Karpas-422 (cell line): ENCODE measurements at regions not wholly inside any gene's neighbourhood (a gene's known extent, or its start where the extent isn't known, plus 50 kb on each side); places are given as distances from the start of the nearest gene placed in this dataset.

Experiments used
- DNase-seq: peaks from one replicate; pipeline ENCODE4 v3.0.0-alpha.2; 2015
- H2AFZ ChIP-seq: fragments of 200-600 bp; sonication (generic); 2 replicates; pipeline ENCODE4 v1.6.1; 2014; ENCODE audit warnings: antibody characterized with exemption, low read length, mixed read lengths
- H3K27ac ChIP-seq: fragments of 200-600 bp; sonication (generic); 2 replicates; pipeline ENCODE4 v1.5.1; 2014; ENCODE audit warnings: mild to moderate bottlenecking, low read length, moderate library complexity
- H3K27me3 ChIP-seq: fragments of 200-600 bp; sonication (generic); 2 replicates; pipeline ENCODE4 v1.6.1; 2014; ENCODE audit warnings: low read length, mixed read lengths
- H3K36me3 ChIP-seq: fragments of 200-600 bp; sonication (generic); 2 replicates; pipeline ENCODE4 v1.6.1; 2014; ENCODE audit warnings: low read length, mixed read lengths; ENCODE audit not compliant: insufficient read depth
- H3K4me1 ChIP-seq: fragments of 200-600 bp; sonication (generic); 2 replicates; pipeline ENCODE4 v1.6.1; 2014; ENCODE audit warnings: mild to moderate bottlenecking, low read length, mixed read lengths
- H3K4me2 ChIP-seq: fragments of 200-600 bp; sonication (generic); 2 replicates; pipeline ENCODE4 v1.6.1; 2014; ENCODE audit warnings: low read length, low read depth, mild to moderate bottlenecking; ENCODE audit not compliant: poor library complexity, severe bottlenecking
- H3K4me3 ChIP-seq: fragments of 200-600 bp; sonication (generic); 2 replicates; pipeline ENCODE4 v1.5.1; 2014; ENCODE audit warnings: mild to moderate bottlenecking, antibody characterized with exemption, low read length, mixed read lengths
- H3K79me2 ChIP-seq: fragments of 200-600 bp; sonication (generic); 2 replicates; pipeline ENCODE4 v1.6.1; 2014; ENCODE audit warnings: mild to moderate bottlenecking, low read length, mixed read lengths
- H3K9ac ChIP-seq: fragments of 200-600 bp; sonication (generic); 2 replicates; pipeline ENCODE4 v1.6.0; 2014; ENCODE audit warnings: low read length
- H3K9me2 ChIP-seq: fragments of 200-600 bp; sonication (generic), shearing (Covaris generic); replicated peaks from 2 replicates; pipeline ENCODE4 v1.6.0; 2014; ENCODE audit warnings: mild to moderate bottlenecking, low read length, moderate library complexity; ENCODE audit not compliant: insufficient read depth
- H3K9me3 ChIP-seq: fragments of 300-700, 200-600 bp; sonication (generic); 2 replicates; pipeline ENCODE4 v1.6.1; 2014; ENCODE audit warnings: low read length, mixed read lengths
- H4K20me1 ChIP-seq: fragments of 200-600 bp; sonication (generic); 2 replicates; pipeline ENCODE4 v1.6.1; 2014; ENCODE audit warnings: mild to moderate bottlenecking, antibody characterized with exemption, low read length, low read depth; ENCODE audit not compliant: insufficient read depth

- no peak for DNase-seq
- Histone ChIP-seq H4K20me1 (no peaks in the 10 kb centered on the region), H3K4me2 (no peak overlapping the region), H3K4me3 (no peak overlapping the region), H3K9ac (no peak overlapping the region), H3K27ac (no peak overlapping the region), H3K36me3 (no peaks in the 10 kb centered on the region), H3K4me1 (no peaks in the 10 kb centered on the region), H3K27me3 (no peaks in the 10 kb centered on the region), H3K79me2 (no peaks in the 10 kb centered on the region), H2AFZ (no peak overlapping the region), H3K9me2 (no peaks in the 10 kb centered on the region), H3K9me3 (peaks cover 3% of the 10 kb centered on the region; the same call in 1 of the 2 replicates)
These were observed 406.1 kb upstream of the TRAM1L1 start for GRCh38 chr4:117491516-117491915.

GRCh38 chr4:117495802-117496201 lies 410.4 kb upstream of the TRAM1L1 start:
- Histone ChIP-seq H3K79me2 (no peaks in the 10 kb centered on the region), H3K4me2 (no peak overlapping the region), H3K4me1 (no peaks in the 10 kb centered on the region), H3K4me3 (no peak overlapping the region), H3K9me2 (no peaks in the 10 kb centered on the region), H3K9ac (no peak overlapping the region), H3K27me3 (no peaks in the 10 kb centered on the region), H4K20me1 (no peaks in the 10 kb centered on the region), H3K9me3 (peaks cover 6% of the 10 kb centered on the region; the same call in 1 of the 2 replicates), H2AFZ (no peak overlapping the region), H3K27ac (no peak overlapping the region), H3K36me3 (no peaks in the 10 kb centered on the region)
- DNase-seq, result no peak

GRCh38 chr4:117512414-117512813 lies 427.0 kb upstream of the TRAM1L1 start:
- Histone ChIP-seq H3K36me3 (no peaks in the 10 kb centered on the region), H3K27me3 (no peaks in the 10 kb centered on the region), H3K4me1 (no peaks in the 10 kb centered on the region), H3K9ac (no peak overlapping the region), H3K4me3 (no peak overlapping the region), H2AFZ (no peak overlapping the region), H3K9me3 (peaks cover 26% of the 10 kb centered on the region; the same call in 1 of the 2 replicates), H3K79me2 (no peaks in the 10 kb centered on the region), H3K9me2 (no peaks in the 10 kb centered on the region), H3K27ac (no peak overlapping the region), H4K20me1 (no peaks in the 10 kb centered on the region), H3K4me2 (no peak overlapping the region)
- DNase-seq, result no peak

- DNase-seq, result no peak
- Histone ChIP-seq H3K4me3 (no peak overlapping the region), H3K36me3 (no peaks in the 10 kb centered on the region), H3K27me3 (no peaks in the 10 kb centered on the region), H3K4me2 (no peak overlapping the region), H3K27ac (no peak overlapping the region), H3K4me1 (no peaks in the 10 kb centered on the region), H3K9ac (no peak overlapping the region), H4K20me1 (no peaks in the 10 kb centered on the region), H3K79me2 (no peaks in the 10 kb centered on the region), H3K9me3 (peaks cover 21% of the 10 kb centered on the region; the same call in 1 of the 2 replicates), H3K9me2 (no peaks in the 10 kb centered on the region), H2AFZ (no peak overlapping the region)
These were observed 429.2 kb upstream of the TRAM1L1 start for GRCh38 chr4:117514391-117515175.

GRCh38 chr4:117515921-117516320 lies 430.5 kb upstream of the TRAM1L1 start:
- Histone ChIP-seq H3K4me3 (no peak overlapping the region), H4K20me1 (no peaks in the 10 kb centered on the region), H3K9me2 (no peaks in the 10 kb centered on the region), H3K4me1 (no peaks in the 10 kb centered on the region), H3K79me2 (no peaks in the 10 kb centered on the region), H2AFZ (no peak overlapping the region), H3K36me3 (no peaks in the 10 kb centered on the region), H3K4me2 (no peak overlapping the region), H3K9me3 (peaks cover 17% of the 10 kb centered on the region; the same call in 1 of the 2 replicates), H3K27ac (no peak overlapping the region), H3K9ac (no peak overlapping the region), H3K27me3 (no peaks in the 10 kb centered on the region)
- no peak for DNase-seq

GRCh38 chr4:117527601-117528000 lies 442.2 kb upstream of the TRAM1L1 start:
- Histone ChIP-seq H3K27me3 (no peaks in the 10 kb centered on the region), H3K4me2 (no peak overlapping the region), H3K9ac (no peak overlapping the region), H3K9me3 (peaks cover 11% of the 10 kb centered on the region), H3K9me2 (no peaks in the 10 kb centered on the region), H3K27ac (no peak overlapping the region), H3K79me2 (no peaks in the 10 kb centered on the region), H2AFZ (no peak overlapping the region), H3K36me3 (no peaks in the 10 kb centered on the region), H3K4me1 (no peaks in the 10 kb centered on the region), H4K20me1 (no peaks in the 10 kb centered on the region), H3K4me3 (no peak overlapping the region)
- DNase-seq, result no peak

GRCh38 chr4:117529401-117529800 lies 444.0 kb upstream of the TRAM1L1 start:
- no peaks in the 10 kb centered on the region for H3K27me3 ChIP-seq
- DNase-seq, result no peak
- H3K4me1 ChIP-seq, result no peaks in the 10 kb centered on the region
- no peaks in the 10 kb centered on the region for H4K20me1 ChIP-seq
- peaks cover 7% of the 10 kb centered on the region for H3K9me3 ChIP-seq
- H3K4me3 ChIP-seq, result no peak overlapping the region
- H3K79me2 ChIP-seq, result no peaks in the 10 kb centered on the region
- no peaks in the 10 kb centered on the region for H3K9me2 ChIP-seq
- H3K9ac ChIP-seq, result no peak overlapping the region
- no peak overlapping the region for H3K27ac ChIP-seq
- no peak overlapping the region for H2AFZ ChIP-seq
- H3K4me2 ChIP-seq, result no peak overlapping the region
- no peaks in the 10 kb centered on the region for H3K36me3 ChIP-seq

GRCh38 chr4:117533501-117533900 lies 448.1 kb upstream of the TRAM1L1 start:
- Histone ChIP-seq H3K27ac (no peak overlapping the region), H4K20me1 (no peaks in the 10 kb centered on the region), H3K36me3 (no peaks in the 10 kb centered on the region), H3K9ac (no peak overlapping the region), H2AFZ (no peak overlapping the region), H3K9me3 (peaks cover 2% of the 10 kb centered on the region; the same call in 1 of the 2 replicates), H3K4me1 (no peaks in the 10 kb centered on the region), H3K27me3 (no peaks in the 10 kb centered on the region), H3K4me3 (no peak overlapping the region), H3K4me2 (no peak overlapping the region), H3K79me2 (no peaks in the 10 kb centered on the region), H3K9me2 (no peaks in the 10 kb centered on the region)
- no peak for DNase-seq
